ENCODE measurements at regions not wholly inside any gene's neighbourhood (a gene's known extent, or its start where the extent isn't known, plus 50 kb on each side); places are given as distances from the start of the nearest gene placed in this dataset.

DNA sequence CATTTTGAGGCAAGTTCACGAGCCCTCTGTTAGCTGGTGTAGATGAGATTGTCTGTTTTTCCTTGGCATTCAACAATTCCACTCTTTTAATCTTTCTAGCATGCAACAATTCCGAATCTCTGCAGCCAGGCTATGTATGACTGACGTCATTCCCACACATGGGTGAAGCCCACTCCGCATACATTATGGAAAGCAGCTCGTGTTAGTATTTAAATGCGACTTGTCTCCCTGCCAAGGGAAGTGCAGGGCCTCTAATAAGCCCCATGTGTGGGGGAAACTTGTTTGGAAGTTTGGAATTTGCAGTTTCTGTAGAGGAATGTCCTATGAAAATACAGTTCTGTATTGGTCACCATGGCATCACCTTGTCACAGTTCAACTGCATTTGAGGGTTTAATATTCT is 146.0 kb upstream of the FBXL7 start:
- Histone ChIP-seq H3K27me3 (ENCODE audit: control insufficient read depth, insufficient read depth, low read length) (no peaks in the 10 kb centered on the region), H2AFZ (replicated peaks; ENCODE audit: low read length, poor library complexity) (no peak overlapping the region), H3K79me1 (ENCODE audit: low read depth in 1 of 2, low read length in 2 of 2) (no peaks in the 10 kb centered on the region), H2BK120ac (ENCODE audit: low read depth, low read length) (no peak overlapping the region), H3K4ac (ENCODE audit: low read depth, low read length) (no peak overlapping the region), H3K4me2 (ENCODE audit: low read depth, low read length) (no peak overlapping the region), H3K36me3 (ENCODE audit: control insufficient read depth, insufficient read depth, low read length) (no peaks in the 10 kb centered on the region), H3K23ac (ENCODE audit: low read depth, low read length) (no peak overlapping the region), H3K9me3 (ENCODE audit: control insufficient read depth, insufficient read depth, low read length) (no peaks in the 10 kb centered on the region), H2BK20ac (ENCODE audit: low read depth, low read length) (no peak overlapping the region), H2AK5ac (ENCODE audit: low read depth, low read length) (no peak overlapping the region), H3K9ac (ENCODE audit: low read depth, low read length) (no peak overlapping the region), H3K4me3 (ENCODE audit: insufficient read depth, low read depth, low read length) (no peak overlapping the region), H4K20me1 (ENCODE audit: insufficient read depth, low read length) (no peaks in the 10 kb centered on the region), H2AK9ac (replicated peaks; ENCODE audit: low read depth, low read length, poor library complexity) (no peak overlapping the region), H3K4me1 (ENCODE audit: control insufficient read depth, insufficient read depth, low read length) (no peaks in the 10 kb centered on the region), H3K56ac (ENCODE audit: extremely low read depth, insufficient read depth, low read length) (no peak overlapping the region), H3K27ac (ENCODE audit: insufficient read depth, low read length) (no peak overlapping the region), H3K18ac (ENCODE audit: low read depth, low read length) (no peak overlapping the region), H3K14ac (replicated peaks; ENCODE audit: low read depth, low read length) (no peak overlapping the region), H4K91ac (ENCODE audit: insufficient read depth, low read depth, low read length) (no peak overlapping the region), H2BK5ac (ENCODE audit: low read depth, low read length, poor library complexity, severe bottlenecking) (no peak overlapping the region), H3K9me1 (ENCODE audit: insufficient read depth, low read length) (no peaks in the 10 kb centered on the region), H4K5ac (ENCODE audit: low read depth, low read length) (no peak overlapping the region), H2BK15ac (ENCODE audit: low read depth, low read length) (no peak overlapping the region), H4K8ac (ENCODE audit: low read depth in 2 of 2, low read length in 2 of 2) (no peak overlapping the region)
- dilution Hi-C loops (cut with HindIII; ENCODE audit: low sequenced_read_pairs, unreplicated experiment) (no loop called here), in situ Hi-C loops (cut with MboI; ENCODE audit: low sequenced_read_pairs) (no loop called here), intact Hi-C loops (cut with micrococcal nuclease) (no loop called here)
- POLR2A ChIA-PET (ENCODE audit: unreplicated experiment): no interaction called here
- no CpG with 5 or more reads among the region's 6 CpGs for WGBS, 2 experiments (ENCODE audit: extremely low coverage in 2 of 2, insufficient read length in 1 of 2)
- ATAC-seq (ENCODE audit: low read depth) (no peak), DNase-seq (no peak)
- BruUV-seq (replicated peaks): no TSS peak
- CTCF ChIA-PET: no interaction called here
- no peak for TF ChIP-seq RFX5 (IDR thresholded peaks at IDR 0.05; ENCODE audit: low read depth, low read length)
- no peak for TF ChIP-seq CEBPB (IDR thresholded peaks at IDR 0.05; ENCODE audit: low read depth, low read length)
- TF ChIP-seq MAFK (IDR thresholded peaks at IDR 0.05; ENCODE audit: low read depth, low read length): no peak
- no peak for TF ChIP-seq RCOR1 (IDR thresholded peaks at IDR 0.05; ENCODE audit: insufficient replicate concordance, low read length)

Data from IMR-90 (cell line).